ENCODE measurements at regions not wholly inside any gene's neighbourhood (a gene's known extent, or its start where the extent isn't known, plus 50 kb on each side); places are given as distances from the start of the nearest gene placed in this dataset.
"Not testable (repeated sequence)": the region's sequence is repeated elsewhere in the genome, so short reads cannot be mapped to it uniquely, and the experiment has no call there.

- peak in 2 of 42 donors; percentile 15 to 29 for DNase-seq
- intact Hi-C loops (cut with DNase I) = no loop called here
Measured at GRCh38 chr5:172533399-172534228, 79.3 kb upstream of the SH3PXD2B start.

DNA sequence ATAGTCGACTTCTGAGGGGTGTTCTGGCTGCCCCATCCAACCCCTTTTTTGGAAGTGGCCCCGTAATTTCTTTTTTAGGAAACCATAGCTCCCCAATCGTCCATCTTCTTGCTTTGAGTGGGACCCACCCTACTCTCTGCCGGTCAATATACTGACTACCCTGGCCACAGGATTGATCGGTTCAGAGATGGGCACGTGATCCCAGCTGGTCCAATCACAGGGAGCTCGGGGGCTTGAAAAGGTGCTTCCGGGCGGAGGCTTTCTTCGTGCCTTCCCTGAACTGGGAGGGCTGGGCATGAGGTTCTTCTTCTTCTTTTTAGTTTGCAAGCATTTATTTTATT, 78.7 kb upstream of the SH3PXD2B start:
- intact Hi-C loops (cut with DNase I) = no loop called here
- peak in 2 of 42 donors; percentile 20 to 37 for DNase-seq

DNA sequence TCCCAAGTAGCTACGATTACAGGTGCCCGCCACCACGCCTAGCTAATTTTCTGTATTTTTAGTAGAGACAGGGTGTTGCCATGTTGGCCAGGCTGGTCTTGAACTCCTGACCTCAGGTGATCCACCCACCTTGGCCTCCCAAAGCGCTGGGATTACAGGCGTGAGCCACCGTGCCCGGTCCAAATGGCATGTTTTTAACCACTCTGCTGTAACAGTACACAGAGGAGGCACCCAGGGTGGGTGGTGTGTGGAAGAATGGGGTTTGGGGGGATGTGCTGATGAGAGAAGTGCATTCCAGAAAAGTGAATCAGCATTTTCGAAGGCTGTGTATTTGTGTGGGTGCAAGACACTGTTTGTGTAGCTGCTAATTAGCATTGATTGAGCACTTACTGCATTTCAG, 78.1 kb upstream of the SH3PXD2B start:
- DNase-seq; intact Hi-C loops (cut with DNase I): not testable (repeated sequence)

GRCh38 chr5:172531704-172532026, 77.3 kb upstream of the SH3PXD2B start:
- intact Hi-C loops (cut with DNase I) = no loop called here
- DNase-seq = peak in 1 of 42 donors; percentile 7

- intact Hi-C loops (cut with DNase I) = no loop called here
- peak in 2 of 42 donors; percentile 18 to 31 for DNase-seq
Measured at GRCh38 chr5:172530878-172531703, 76.8 kb upstream of the SH3PXD2B start.

DNA sequence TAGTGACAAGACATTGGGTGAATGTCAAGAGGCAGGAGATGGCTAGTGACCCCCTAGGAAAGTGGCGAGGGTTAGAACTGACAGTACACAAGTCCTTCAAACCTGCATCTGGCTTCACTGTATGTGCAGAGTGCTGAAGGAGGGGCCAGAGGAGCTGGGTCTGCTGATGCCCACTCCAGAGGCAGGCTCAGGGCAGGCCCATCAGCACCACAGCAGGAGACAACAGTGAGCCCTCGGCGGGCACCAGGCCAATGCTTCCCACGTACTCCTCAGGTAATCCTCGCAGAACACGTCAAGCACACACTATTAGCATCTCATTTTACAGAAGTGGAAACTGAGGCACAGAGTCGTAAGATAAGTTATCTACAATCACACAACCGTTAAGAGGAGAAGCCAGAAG, 76.1 kb upstream of the SH3PXD2B start:
- DNase-seq = peak in 2 of 42 donors; percentile 28 to 35
- intact Hi-C loops (cut with DNase I) = no loop called here

DNA sequence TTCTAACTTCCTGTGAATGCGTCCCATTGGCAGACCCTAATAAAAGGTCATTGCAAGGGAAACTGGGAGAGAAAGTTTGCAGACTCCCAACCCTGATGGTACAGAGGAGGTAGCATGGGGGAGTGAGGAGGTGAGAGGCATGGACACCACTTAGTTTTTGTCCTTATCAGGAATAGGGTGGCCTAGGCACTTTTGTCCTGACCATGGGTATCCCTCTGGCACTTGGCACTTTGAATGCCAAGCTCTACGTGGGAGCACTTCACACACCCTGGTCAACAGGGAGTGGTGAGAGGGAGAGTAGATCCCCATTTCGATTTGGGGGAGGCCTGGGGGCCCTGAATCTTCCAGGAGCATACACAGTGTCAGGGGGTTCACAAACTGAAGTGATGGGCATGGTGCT, 75.6 kb upstream of the SH3PXD2B start:
- intact Hi-C loops (cut with DNase I) = no loop called here
- DNase-seq = peak in 2 of 42 donors; percentile 13 to 17

DNA sequence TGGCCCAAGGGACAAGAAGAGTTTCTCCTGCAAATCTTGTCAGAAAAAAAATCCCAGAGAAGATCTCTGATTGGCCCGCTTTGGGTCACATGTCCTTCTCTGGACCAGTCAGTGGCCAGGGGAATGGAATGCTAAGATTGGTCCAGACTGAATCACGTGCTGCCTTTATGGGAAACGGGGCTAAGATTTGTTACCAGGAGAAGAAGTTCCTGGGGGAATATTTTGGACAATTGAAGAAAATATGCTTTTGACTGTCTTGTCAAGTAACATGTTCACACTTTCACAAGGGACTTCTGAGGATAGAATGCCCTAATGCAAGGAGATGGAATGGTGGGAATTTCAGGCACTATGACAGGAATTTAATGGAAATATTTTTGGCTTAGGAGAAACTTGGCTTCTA, 74.1 kb upstream of the SH3PXD2B start:
- intact Hi-C loops (cut with DNase I) = no loop called here
- no peak for DNase-seq

DNA sequence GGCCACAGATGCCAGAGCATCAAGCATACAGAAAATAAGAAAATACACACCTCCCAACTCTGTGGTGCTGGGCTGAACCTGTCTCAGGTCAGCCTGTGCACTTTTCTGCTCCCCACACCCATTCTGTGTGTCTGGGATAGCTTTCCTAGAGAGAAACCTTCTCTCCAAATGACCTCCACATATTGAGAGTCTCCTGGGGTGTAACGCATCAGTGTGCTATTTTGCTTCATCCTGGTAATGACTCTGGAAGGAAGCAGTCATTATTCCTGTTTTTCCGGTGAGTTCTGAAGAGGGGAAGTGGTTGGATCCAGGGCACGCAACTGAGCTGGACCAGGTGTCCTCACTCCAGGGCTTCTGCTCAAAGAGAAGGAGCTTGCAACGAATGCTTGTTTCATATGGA, 73.2 kb upstream of the SH3PXD2B start:
- intact Hi-C loops (cut with DNase I) = no loop called here
- peak in 1 of 42 donors; percentile 14 for DNase-seq

GRCh38 chr5:172525996-172526360, 71.7 kb upstream of the SH3PXD2B start:
- intact Hi-C loops (cut with DNase I) = no loop called here
- DNase-seq = peak in 1 of 42 donors; percentile 2

DNA sequence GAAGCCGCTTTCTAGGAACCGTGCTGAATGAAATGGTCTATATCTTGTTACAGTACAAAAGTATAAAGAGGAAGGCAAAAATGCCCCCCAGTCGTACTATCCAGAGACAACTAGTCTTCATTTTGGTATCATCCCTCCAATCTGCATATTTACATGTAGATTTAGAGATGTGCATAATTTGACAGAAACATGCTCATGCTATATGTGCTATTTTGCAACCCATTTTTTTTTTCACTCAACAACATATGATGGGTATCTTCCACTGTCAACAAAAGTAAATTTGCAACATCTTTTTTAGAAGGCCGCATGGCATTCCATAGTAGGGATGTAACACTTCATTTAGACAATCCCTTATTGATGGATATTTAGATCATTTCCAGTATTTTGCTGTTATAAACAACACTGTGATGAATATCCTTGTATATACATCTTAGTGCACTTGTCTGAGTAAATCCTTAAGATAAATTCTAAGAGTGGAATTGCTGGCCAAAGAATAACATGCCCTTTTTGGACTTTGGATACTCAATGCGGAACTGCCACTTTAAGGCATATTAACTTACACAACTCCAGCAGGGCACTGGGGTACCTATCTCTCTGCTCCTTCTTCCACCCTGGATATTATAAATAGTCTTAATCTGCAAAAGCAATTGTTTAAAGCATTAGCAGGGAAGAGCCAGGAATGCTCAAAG, 71.1 kb upstream of the SH3PXD2B start:
- intact Hi-C loops (cut with DNase I) = no loop called here
- DNase-seq = peak in 1 of 42 donors; percentile 4

GRCh38 chr5:172524573-172525021, 70.3 kb upstream of the SH3PXD2B start:
- intact Hi-C loops (cut with DNase I) = no loop called here
- peak in 2 of 42 donors; percentile 18 to 25 for DNase-seq

DNA sequence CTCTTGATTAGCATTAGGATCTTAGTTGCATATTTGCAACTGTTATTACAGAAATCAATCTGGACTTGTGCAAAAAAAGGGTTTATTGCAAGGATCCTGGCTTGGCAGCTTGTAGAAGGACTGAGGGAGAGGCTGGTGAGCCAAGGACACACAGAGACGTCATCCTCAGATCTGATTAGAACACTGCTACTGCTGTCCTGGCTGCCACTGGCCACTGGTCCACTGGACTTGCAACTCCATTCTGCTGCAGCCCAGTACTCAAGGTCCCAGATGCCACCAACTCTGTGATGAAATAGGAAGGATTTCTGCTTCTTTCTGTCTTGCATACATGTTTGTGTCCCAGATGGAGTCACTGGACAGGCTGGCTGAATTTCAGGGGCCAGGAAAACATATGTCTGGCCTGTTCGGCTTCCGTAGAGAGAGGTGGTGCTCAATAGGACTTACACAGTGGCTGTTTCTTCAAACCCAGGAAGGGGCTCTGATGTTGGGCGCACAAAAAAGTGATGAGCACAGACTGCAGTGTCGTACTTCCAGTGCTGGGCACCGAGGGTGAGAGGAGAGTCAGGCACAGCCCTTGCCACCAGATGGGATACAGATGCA, 68.9 kb upstream of the SH3PXD2B start:
- intact Hi-C loops (cut with DNase I) = no loop called here
- peak in 2 of 42 donors; percentile 10 to 14 for DNase-seq

GRCh38 chr5:172521338-172521932, 67.1 kb upstream of the SH3PXD2B start:
- intact Hi-C loops (cut with DNase I) = no loop called here
- DNase-seq = no peak

DNA sequence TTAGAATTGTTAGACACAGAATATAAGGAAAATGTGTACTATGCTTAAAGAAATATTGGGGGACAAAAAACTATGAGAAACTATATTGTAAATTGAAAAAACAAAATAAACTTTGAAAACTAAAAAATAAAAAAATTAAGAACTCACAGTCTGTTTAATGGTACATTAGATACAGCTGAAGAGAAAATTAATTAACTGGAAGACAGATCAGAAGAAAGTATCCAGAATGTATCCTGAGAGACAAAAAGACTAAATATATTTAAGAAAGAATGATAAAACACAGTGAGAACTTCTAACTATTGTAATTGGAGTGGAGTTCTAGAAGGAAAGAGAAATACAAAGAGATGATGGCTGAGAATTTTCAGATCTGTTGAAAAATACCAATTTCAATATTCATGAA, 57.6 kb upstream of the SH3PXD2B start:
- intact Hi-C loops (cut with DNase I) = no loop called here
- no peak for DNase-seq

DNA sequence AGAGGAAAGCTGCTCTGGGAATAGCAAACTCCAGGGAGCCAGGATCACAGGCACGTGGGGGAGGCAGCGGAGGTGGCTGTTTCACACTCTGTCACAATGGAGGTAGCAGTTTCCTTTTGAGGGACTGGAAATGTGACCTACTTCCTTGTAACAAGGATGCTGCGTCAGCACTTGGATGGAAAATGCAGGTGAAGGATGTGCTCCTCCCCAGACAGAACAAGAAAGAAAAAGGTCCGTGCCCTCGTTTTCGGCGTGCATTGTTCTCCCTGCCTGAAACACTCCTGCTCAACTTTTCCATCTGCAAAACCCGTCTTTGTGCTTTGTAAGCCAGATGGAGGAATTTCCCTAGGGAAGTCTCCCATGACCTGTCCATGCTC, 55.1 kb upstream of the SH3PXD2B start:
- peak in 40 of 42 donors; percentile 13 to 85 (median 62) for DNase-seq
- intact Hi-C loops (cut with DNase I) = no loop called here

DNA sequence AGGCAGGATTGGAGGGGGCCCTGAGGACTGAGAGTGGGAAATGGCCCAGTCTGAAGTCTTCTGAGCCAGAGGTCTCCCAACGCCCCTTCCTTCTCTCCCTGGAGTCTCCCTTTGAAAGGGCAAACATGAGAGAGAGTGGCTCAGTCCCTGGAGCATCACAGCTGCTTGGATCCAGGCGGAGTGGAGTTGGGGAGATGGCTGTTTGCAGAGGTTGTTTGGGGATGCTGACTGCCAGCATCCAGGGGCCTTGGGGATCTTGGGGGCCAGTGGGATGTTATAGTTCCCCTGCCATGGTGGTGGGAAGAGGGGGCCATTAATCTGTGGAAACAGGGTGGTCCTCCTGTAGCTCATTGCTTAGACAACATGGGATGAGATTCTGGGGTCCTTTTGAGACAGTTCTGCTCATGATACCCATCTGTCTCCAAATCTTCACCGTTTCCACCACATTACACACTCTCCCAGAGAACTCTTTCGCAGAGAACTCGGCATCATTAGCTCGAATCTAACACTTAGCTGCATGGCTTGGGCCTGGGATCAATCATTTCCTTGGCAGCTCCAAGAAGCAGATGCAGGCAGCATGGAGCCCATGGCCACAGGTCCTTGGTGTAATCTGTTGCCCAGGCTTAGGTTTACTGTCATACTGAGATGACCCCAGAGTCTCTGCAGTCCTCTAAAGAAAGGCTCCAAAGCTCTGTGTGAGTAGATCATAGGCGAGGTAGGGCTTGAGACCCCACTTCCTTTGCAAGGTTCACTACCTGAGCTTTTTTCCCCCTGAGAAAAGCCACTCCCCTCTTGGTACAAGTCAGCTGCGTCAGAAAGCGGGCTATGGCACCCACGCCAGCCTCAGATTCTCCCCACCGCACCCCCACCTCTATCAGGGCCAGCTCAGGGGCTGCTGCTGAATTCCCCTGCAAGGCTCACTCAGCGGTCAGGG, 54.4 kb upstream of the SH3PXD2B start:
- intact Hi-C loops (cut with DNase I) = no loop called here
- DNase-seq = peak in 7 of 42 donors; percentile 4 to 31 (median 11)

GRCh38 chr5:172507485-172507884, 53.2 kb upstream of the SH3PXD2B start:
- peak in 6 of 42 donors; percentile 3 to 26 (median 14) for DNase-seq

More at GRCh38 chr5:172507485-172507884, 53.2 kb upstream of the SH3PXD2B start:
- intact Hi-C loops (cut with DNase I) = not testable (repeated sequence)
